Endodermal cell (in vitro differentiated cells): ENCODE measurements at regions not wholly inside any gene's neighbourhood (a gene's known extent, or its start where the extent isn't known, plus 50 kb on each side); places are given as distances from the start of the nearest gene placed in this dataset.
"Not testable (repeated sequence)": the region's sequence is repeated elsewhere in the genome, so short reads cannot be mapped to it uniquely, and the experiment has no call there.

Experiments
- DNase-seq: peaks from one replicate; pipeline ENCODE4 v3.0.0-alpha.2; 2017
- H3K27ac ChIP-seq: 2 replicates; pipeline ENCODE4 v1.5.1; 2013; ENCODE audit warnings: mild to moderate bottlenecking, low read depth, low read length, moderate library complexity
- H3K27me3 ChIP-seq: 2 replicates; pipeline ENCODE4 v1.6.1; 2013; ENCODE audit warnings: mild to moderate bottlenecking, low read length, moderate library complexity; ENCODE audit not compliant: insufficient read depth, control insufficient read depth, poor library complexity, severe bottlenecking
- H3K36me3 ChIP-seq: 2 replicates; pipeline ENCODE4 v1.7.0; 2013; ENCODE audit warnings: mild to moderate bottlenecking, low read length, moderate library complexity; ENCODE audit not compliant: control insufficient read depth, insufficient read depth
- H3K4me1 ChIP-seq: one replicate; pipeline ENCODE4 v1.7.0; 2013; ENCODE audit warnings: low read length; ENCODE audit not compliant: control insufficient read depth, insufficient read depth
- H3K4me3 ChIP-seq: 2 replicates; pipeline ENCODE4 v1.5.1; 2013; ENCODE audit warnings: mild to moderate bottlenecking, low read length, moderate library complexity
- H3K9ac ChIP-seq: 2 replicates; pipeline ENCODE4 v1.6.1; 2013; ENCODE audit warnings: mild to moderate bottlenecking, low read length, moderate library complexity; ENCODE audit not compliant: poor library complexity, severe bottlenecking; ENCODE audit errors: extremely low read depth
- H3K9me3 ChIP-seq: 2 replicates; pipeline ENCODE4 v1.6.1; 2013; ENCODE audit warnings: mild to moderate bottlenecking, low read length, moderate library complexity; ENCODE audit not compliant: control insufficient read depth
- H3K27ac Mint-ChIP-seq: 2 replicates; pipeline ENCODE4 v1.8.0; 2020; ENCODE audit warnings: mixed read lengths
- H3K27me3 Mint-ChIP-seq: 2 replicates; pipeline ENCODE4 v1.8.0; 2021; ENCODE audit warnings: mild to moderate bottlenecking, mixed read lengths; ENCODE audit not compliant: insufficient read depth
- H3K36me3 Mint-ChIP-seq: 2 replicates; pipeline ENCODE4 v1.8.0; 2020; ENCODE audit warnings: low read depth, mixed read lengths
- H3K4me1 Mint-ChIP-seq: 2 replicates; pipeline ENCODE4 v1.8.0; 2020; ENCODE audit warnings: mixed read lengths
- H3K4me3 Mint-ChIP-seq: 2 replicates; pipeline ENCODE4 v1.8.0; 2020; ENCODE audit warnings: mild to moderate bottlenecking, moderate library complexity, mixed read lengths
- H3K9me3 Mint-ChIP-seq: 2 replicates; pipeline ENCODE4 v1.8.0; 2020; ENCODE audit warnings: mild to moderate bottlenecking, mixed read lengths
- WGBS, 2 experiments: methylation state at CpG; one replicate each; pipeline versions ENCODE4 v1.1.5 to v1.1.7; 2013; ENCODE audit warnings: missing lambda C conversion rate in 2 of 2, mixed read lengths in 1 of 2; ENCODE audit not compliant: insufficient coverage in 1 of 2, insufficient read length in 1 of 2; 5-methylcytosine and 5-hydroxymethylcytosine counted together
- TF ChIP-seq, protein P1 (sequence below): fragments of 200-600 bp; sonication (generic); conservative IDR thresholded peaks from 2 replicates; pipeline ENCODE4 v1.5.0; 2021; ENCODE audit warnings: antibody characterized with exemption, mild to moderate bottlenecking

DNA sequence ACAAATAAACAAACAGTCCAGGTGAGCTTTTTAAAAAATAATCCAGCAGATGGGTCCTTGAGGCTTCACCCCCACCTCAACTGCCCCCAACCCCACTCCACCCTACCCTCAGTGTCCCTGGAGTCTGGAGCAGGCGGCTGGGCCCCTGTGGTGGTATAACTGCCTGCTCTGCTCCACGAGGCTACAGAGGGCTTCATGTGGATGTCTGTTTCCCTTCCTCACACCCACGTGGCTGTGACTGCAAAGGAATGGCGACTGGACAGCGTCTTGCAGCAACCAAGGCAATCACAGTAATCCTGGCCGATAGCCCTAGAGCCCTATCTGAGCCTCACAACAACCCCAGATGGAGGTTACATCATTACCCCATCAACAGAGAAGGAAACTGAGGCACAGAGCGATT is 76.5 kb downstream of the SLC2A10 start:
- no peak for DNase-seq
- TF ChIP-seq, protein P1, sequence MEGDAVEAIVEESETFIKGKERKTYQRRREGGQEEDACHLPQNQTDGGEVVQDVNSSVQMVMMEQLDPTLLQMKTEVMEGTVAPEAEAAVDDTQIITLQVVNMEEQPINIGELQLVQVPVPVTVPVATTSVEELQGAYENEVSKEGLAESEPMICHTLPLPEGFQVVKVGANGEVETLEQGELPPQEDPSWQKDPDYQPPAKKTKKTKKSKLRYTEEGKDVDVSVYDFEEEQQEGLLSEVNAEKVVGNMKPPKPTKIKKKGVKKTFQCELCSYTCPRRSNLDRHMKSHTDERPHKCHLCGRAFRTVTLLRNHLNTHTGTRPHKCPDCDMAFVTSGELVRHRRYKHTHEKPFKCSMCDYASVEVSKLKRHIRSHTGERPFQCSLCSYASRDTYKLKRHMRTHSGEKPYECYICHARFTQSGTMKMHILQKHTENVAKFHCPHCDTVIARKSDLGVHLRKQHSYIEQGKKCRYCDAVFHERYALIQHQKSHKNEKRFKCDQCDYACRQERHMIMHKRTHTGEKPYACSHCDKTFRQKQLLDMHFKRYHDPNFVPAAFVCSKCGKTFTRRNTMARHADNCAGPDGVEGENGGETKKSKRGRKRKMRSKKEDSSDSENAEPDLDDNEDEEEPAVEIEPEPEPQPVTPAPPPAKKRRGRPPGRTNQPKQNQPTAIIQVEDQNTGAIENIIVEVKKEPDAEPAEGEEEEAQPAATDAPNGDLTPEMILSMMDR = no peak
- no peaks in the 10 kb centered on the region for H3K27me3 Mint-ChIP-seq
- H3K36me3 Mint-ChIP-seq = no peaks in the 10 kb centered on the region
- Histone ChIP-seq H3K36me3 (no peaks in the 10 kb centered on the region), H3K9ac (no peak overlapping the region), H3K9me3 (no peaks in the 10 kb centered on the region), H3K27ac (no peak overlapping the region), H3K4me1 (no peaks in the 10 kb centered on the region), H3K4me3 (no peak overlapping the region), H3K27me3 (no peaks in the 10 kb centered on the region)
- no peak overlapping the region for H3K4me3 Mint-ChIP-seq
- no peaks in the 10 kb centered on the region for H3K4me1 Mint-ChIP-seq
- H3K27ac Mint-ChIP-seq = no peak overlapping the region
- WGBS, 2 experiments = 91 to 100% methylated on average over 1 to 7 of the region's 7 CpGs
- H3K9me3 Mint-ChIP-seq = no peaks in the 10 kb centered on the region

DNA sequence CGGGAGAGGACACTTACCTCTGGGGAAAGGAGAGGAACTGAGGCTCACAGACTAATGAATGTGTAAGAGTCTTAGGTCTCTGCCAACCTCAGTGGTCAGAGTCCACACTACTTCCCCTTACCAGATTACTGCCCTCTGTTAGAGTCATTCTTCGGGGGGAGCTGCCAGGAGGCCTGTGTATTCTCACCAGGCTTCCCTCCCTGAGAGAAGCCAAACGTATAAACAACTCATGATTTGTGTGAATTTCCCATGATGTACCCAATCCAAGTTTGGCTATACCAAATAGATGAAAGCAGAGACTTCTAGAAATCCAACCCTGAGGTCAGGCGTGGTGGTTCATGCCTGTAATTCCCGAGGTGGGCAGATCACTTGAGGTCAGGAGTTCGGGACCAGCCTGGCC is 77.1 kb downstream of the SLC2A10 start:
- TF ChIP-seq, protein P1 = no peak
- Histone ChIP-seq H3K4me3 (no peak overlapping the region), H3K27ac (no peak overlapping the region), H3K9me3 (no peaks in the 10 kb centered on the region), H3K27me3 (no peaks in the 10 kb centered on the region), H3K4me1 (no peaks in the 10 kb centered on the region), H3K9ac (no peak overlapping the region), H3K36me3 (no peaks in the 10 kb centered on the region)
- no peaks in the 10 kb centered on the region for H3K36me3 Mint-ChIP-seq
- no peaks in the 10 kb centered on the region for H3K27me3 Mint-ChIP-seq
- DNase-seq = no peak
- 90 to 95% methylated on average over 4 to 6 of the region's 6 CpGs for WGBS, 2 experiments
- H3K27ac Mint-ChIP-seq = no peak overlapping the region
- H3K4me1 Mint-ChIP-seq = no peaks in the 10 kb centered on the region
- H3K4me3 Mint-ChIP-seq = no peak overlapping the region
- no peaks in the 10 kb centered on the region for H3K9me3 Mint-ChIP-seq

DNA sequence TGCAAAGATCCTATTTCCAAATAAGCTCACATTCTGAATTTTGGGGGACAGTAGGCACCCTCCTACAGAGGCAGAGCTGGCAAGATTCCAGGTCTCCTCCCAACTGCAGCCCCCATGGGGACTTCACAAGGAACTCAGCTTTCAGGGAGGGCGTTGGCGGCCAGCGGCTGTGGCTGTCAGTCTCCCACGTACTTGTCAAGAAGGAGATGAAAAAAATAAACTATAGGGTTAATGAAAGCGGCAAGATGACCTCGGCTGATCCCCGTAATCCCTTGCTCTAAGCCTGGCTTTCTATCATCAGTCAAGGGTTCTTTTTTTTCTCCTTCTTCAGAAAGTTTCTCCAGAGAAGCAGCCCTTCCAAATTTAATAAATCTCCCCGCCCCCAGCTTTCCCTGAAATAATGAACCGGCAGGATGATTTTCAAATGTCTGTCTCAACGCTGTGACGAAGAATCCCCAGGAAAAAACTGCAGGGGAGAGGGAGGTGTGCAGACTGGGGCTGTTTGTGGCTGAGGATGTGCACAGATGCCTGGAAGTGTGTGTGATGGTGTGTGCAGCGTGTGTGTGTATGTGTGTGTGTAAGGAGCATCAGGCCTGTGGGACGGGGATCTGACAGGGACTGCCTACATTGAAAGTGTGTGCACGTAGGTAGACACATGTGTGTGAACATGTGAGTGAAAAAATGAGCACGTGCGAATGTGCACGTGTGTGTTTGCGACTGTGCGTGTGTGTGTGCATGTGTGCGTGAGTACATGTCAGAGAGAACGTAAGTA is 78.7 kb downstream of the SLC2A10 start:
- TF ChIP-seq, protein P1 = no peak
- H3K27me3 ChIP-seq = no peaks in the 10 kb centered on the region
- Mint-ChIP-seq H3K4me3 (no peak overlapping the region), H3K27me3 (no peaks in the 10 kb centered on the region), H3K4me1 (no peaks in the 10 kb centered on the region), H3K36me3 (no peaks in the 10 kb centered on the region), H3K9me3 (no peaks in the 10 kb centered on the region), H3K27ac (no peak overlapping the region)
- H3K9ac ChIP-seq = no peak overlapping the region
- no peak overlapping the region for H3K27ac ChIP-seq
- no peak overlapping the region for H3K4me3 ChIP-seq
- H3K4me1 ChIP-seq = no peaks in the 10 kb centered on the region
- WGBS, 2 experiments = 84 to 89% methylated on average over 17 to 21 of the region's 21 CpGs
- no peaks in the 10 kb centered on the region for H3K36me3 ChIP-seq
- no peaks in the 10 kb centered on the region for H3K9me3 ChIP-seq
- no peak for DNase-seq

DNA sequence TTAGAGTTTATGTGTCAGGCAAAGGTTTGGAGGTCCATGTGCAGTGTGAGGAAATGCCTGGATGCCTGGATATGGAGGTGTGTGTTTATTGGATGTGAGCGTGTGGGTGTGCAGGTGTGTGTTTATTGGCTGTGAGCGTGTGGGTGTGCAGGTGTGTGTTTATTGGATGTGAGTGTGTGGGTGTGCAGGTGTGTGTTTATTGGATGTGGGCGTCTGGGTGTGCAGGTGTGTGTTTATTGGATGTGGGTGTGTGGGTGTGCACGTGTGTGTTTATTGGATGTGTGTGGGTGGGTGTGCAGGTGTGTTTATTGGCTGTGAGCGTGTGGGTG is 79.3 kb downstream of the SLC2A10 start:
- not testable (repeated sequence) for H3K9me3 ChIP-seq, H3K36me3 Mint-ChIP-seq, H3K9me3 Mint-ChIP-seq, H3K4me1 ChIP-seq, H3K4me1 Mint-ChIP-seq, H3K9ac ChIP-seq, H3K27me3 ChIP-seq, H3K36me3 ChIP-seq, H3K27me3 Mint-ChIP-seq, H3K4me3 ChIP-seq, H3K27ac Mint-ChIP-seq, H3K4me3 Mint-ChIP-seq, DNase-seq, H3K27ac ChIP-seq
- 71 to 78% methylated on average over 5 of the region's 5 CpGs for WGBS, 2 experiments
